HL-60/S4 treated with phorbol 12-myristate 13-acetate at 8.2 ng/mL for 4 days and 3 days (cell line): ENCODE measurements at regions not wholly inside any gene's neighbourhood (a gene's known extent, or its start where the extent isn't known, plus 50 kb on each side); places are given as distances from the start of the nearest gene placed in this dataset.

Experiments used
- in situ Hi-C: fragments of 300-500 bp; cut with MboI; formaldehyde crosslinking; loops from 2 replicates; pipeline ENCODE4 v1.15.0; 2022; ENCODE audit warnings: low sequenced_read_pairs

DNA sequence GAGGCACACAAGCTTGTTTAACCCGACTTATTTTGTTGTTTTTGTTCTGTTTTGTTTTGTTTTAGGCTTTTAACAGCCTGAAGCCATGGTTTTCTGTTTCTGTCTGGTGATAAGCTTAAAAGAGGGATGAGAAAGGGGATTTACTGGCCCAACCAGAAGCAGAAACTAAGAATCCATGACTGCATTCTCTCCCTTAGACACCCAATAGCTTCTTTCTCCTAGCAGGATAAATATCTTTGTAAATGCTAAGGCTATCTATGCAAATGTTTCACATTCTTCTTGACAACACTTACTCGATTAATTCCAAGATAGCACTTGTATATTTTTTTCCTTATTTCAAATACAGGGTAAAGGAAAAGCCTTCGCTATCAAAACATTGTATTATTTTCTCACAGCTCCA lies 53.7 kb upstream of the SMAD1 start:
- in situ Hi-C loops = no loop called here

DNA sequence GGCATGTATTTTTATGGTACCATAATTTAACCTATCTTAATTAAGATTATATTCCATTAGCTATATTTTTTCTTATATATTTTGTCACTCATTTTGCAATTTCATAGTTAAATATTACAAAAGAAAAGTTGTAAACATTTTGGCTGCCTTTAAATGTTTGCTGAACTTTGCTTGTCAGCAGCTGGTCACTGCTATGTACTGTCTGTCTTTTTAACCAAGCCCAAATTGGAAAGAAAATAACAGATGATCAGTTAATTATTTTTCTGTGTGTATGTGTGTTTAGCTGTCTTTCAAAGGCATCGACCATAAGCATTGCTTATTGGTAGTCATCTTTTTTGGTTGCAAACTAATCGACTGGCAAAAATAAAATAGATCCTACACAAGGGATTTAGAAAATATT lies 54.4 kb upstream of the SMAD1 start:
- in situ Hi-C loops = no loop called here

DNA sequence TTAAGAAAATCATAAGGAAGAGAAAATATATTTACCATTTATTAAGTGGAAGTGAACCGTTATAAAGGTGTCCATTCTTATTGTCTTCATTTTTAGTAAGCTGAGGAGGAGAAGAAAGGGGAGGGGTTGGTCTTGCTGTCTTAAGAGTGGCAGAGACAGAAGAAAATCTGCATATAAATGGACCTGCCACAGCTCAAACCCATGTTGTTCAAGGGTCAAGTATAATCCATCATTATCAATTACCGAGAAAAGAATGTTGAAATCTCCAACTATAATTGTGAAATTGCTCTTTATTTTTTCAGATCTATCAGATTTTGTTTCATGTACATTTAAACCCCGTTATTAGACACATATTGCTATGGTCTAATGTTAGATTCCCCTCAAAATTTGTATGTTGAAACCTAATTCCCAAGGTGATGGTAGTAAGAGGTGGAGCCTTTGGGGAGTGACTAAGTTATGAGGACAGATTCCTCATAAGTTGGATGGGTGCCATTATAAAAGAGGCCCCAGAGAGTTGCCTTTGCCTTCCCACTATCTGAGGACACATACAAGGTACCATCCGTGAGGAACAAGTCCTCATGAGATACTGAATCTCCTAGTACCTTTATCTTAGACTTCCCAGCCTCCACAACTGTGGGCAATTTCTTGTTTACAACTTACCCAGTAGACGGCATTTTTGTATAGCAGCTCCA lies 58.5 kb upstream of the SMAD1 start:
- in situ Hi-C loops = no loop called here

DNA sequence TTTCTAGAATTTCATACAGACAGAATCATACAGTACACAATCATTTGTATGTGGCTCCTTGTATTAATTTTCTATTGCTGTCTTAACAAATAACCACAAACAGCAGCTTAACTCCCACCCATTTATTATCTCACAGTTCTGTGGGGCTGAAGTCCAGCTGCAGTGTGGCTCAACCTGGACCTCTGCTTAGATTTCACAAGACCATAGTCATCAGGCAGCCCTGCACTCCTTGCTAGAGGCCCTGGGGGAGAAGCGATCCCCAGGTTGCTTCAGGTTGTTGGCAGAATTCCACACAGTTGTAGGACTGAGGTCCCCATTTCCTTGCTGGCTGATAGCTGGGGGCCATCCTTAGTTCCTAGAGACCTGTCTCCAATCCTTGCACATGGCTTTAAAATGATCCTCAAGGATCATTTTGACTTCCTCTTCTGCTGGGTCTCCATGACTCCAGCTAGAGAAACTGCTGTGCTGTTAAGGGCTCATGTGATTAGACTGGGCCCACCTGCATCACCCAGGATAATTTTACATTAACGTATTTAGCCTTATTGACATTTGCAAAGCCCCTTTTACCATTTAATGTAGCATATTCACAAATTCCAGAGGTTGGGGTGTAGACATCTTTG lies 60.9 kb upstream of the SMAD1 start:
- in situ Hi-C loops = no loop called here

DNA sequence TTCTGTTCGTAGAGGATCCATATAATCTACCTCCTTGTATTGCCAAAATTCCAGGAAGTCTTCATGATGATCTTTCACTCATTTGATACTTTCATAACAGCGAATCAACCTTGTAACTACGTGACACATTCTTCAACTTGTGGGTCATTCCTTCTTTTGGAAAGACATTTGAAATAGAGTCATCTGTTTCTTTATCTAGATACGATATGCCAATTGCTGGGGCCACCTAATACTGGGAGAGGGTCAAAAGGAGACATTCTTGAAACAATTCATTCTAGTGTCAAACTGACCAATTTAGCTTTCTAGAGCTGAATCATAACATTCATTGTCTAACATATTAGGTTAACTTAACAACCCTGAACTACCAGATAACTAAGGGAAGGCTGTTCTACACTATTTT lies 62.9 kb upstream of the SMAD1 start:
- in situ Hi-C loops = no loop called here

DNA sequence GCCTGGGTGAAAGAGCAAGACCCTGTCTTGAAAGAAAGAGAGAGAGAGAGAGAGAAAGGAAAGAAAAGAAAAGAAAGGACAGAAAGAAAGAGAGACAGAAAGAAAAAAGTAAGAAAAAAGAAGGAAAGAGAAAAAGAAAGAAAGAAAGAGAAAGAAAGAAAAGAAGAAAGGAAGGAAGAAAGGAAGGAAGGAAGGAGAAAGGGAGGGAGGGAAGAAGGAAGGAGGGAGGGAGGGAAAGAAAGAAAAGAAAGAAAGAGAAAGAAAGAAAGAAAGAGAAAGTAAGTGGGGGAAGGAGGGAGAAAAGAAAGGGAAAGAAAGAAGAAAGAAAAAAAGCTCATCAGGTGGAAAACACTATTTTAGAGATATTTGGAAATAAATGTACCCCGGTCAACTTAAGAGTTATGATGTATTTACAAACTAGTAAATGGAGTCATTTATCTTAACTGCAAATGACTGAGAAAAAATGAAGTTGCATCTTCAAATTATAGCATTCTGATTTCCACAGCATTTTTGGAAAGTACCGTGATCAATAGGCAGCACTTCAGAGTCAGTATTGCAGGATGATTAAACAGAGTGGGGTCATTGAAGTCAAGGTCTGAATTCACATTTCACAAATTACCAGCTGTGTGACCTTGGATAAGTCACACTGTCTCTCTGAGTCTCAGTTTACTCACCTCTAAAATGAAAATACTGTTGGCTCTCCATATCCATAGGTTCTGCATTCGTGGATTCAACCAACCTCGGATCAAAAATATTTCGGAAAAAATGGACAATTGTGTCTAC lies 64.1 kb upstream of the SMAD1 start:
- in situ Hi-C loops = no loop called here

DNA sequence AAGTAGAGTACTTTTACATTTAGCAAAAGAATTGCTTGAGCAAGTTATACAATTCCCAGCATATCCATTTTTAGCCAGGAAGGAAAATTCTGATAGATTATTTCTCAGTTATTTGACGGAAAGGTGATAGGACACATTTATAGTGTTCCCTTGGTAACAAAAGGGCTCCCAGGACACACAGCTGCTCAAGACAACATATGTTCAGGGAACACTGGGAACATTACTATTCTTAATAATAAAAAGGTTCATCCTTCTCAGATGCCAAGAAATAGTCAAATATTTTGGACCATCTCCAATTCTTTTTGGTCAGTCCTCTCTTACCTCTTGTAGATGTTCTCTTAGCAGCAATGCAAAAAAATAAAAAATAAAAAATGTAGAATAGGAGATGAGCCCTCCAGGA lies 66.8 kb upstream of the SMAD1 start:
- in situ Hi-C loops = no loop called here

DNA sequence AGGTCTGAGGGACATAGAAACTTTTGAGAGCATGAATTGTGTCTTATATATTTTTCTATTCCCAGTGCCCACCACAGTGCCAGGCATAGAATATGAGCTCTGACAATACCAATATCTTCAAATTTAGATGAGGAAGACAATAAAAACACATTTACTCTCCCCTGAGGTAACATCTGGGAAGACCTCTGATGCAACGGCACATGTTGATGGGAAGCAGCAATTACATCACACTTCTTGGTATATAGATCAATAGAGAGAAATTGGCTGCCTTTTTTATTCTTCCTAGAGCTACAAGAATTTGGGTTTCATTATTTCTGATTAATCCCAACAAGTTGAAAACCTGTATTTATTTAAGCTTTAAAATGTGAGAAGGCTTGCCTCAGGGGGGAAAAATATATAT lies 67.4 kb upstream of the SMAD1 start:
- in situ Hi-C loops = no loop called here

DNA sequence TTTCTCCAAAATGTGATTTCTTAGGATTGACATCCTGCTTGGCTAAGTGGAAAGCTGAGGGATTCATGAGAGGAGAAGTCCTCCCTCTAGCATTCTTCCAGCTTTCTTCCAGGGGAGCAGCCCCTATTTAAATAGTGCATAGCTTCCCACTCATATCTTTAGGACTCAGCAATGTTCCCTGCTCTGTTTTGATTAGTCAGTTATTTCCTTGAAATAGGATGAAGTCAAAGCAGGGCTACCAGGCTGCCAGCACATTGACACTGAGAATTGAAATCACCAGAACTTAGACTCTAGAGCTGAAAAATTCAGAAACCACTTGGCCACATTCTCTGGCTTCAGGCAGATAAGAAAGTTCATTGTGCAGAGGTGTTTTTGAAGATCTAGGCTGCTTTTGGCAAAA lies 74.7 kb upstream of the SMAD1 start:
- in situ Hi-C loops = no loop called here

DNA sequence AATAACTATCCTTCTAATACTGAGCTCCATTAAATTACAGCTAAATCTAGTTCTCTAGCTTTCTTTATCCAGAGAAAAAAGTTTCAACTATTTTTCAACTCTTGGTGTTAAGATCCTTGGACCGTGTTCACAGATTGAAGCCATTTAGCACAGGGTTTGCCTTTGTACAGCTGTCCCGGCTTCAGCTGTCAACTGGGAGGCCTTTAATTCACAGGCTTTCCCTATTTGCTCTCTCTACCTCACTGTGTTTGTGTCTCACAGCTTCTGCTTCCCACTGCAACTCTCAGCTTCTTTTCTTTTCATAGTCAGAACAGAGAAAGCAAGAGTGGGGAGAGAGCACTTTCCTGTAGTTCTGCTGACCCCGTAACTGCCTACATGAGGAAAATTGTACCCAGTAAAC lies 76.9 kb upstream of the SMAD1 start:
- in situ Hi-C loops = no loop called here

DNA sequence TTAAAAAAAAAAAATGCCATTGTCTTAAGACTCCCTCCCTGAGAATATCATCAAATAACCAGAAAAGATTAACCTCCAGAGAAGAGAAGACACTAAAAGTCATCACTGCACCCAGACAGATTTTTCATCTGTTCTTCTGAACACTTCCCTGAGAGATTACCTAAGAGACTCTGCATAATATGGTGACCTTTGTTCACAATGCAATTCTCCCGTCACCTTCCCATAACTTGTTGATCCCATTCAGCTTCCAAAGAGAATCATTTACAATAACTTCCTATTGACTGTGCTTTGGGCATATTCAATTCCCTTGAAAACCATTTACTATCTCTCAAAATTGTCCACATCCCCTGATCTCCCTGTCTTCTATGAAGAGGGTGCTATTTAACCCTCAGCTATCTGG lies 85.1 kb upstream of the SMAD1 start:
- in situ Hi-C loops = no loop called here

DNA sequence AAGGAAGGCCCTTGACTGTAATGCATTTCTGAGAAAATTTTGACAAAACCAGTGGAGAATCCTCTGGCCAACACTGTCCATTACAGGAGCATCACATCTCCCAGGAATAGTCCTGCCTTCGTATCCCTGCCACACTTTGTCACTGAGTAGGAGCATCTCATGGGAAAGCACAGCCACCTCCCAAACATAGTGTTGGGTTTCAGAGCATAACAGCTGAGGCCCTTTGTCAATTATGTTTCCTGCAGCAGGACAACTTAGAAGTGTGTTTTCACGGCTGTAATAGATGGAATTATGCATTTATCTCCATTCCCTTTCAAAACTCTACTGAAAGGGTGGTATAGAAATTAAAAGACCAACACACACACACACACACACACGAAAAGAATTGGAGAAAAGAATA lies 91.1 kb upstream of the SMAD1 start:
- in situ Hi-C loops = no loop called here

DNA sequence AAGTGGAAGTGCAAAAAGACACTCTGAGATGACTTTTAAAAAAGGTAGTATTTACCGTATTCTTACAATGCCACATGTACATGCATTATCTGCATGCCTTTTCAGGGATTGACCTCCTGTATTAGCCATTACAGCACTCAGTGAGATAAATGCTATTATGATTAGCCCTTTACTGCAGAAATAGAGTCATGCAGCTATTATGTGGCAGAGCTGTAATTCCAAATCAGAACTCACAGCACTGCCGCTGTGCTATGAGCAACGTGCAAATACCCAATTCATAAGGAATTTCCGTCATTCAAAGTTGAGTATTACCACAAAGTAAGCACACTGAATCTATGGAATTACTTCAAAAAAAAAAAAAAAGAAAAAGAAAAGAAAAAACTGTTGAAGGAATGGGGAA lies 92.1 kb upstream of the SMAD1 start:
- in situ Hi-C loops = no loop called here

DNA sequence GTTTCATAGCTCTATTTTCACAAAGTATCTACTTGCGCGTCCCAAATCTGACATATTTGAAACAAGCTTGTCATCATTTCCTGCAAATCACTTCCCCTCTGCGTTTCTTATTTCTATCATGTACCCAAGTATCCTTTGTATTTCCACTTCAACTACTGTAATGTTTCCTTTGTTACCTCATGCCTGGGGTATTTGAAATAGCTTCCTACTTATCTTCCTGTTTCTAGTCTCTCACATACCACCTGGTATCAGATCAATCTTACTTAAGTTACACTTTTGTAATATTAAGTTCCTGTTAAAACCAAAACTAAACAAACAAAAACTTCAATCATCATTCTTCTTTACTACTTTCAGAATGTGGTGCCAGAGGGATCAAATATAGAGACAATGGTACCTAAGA lies 93.6 kb upstream of the SMAD1 start:
- in situ Hi-C loops = no loop called here

DNA sequence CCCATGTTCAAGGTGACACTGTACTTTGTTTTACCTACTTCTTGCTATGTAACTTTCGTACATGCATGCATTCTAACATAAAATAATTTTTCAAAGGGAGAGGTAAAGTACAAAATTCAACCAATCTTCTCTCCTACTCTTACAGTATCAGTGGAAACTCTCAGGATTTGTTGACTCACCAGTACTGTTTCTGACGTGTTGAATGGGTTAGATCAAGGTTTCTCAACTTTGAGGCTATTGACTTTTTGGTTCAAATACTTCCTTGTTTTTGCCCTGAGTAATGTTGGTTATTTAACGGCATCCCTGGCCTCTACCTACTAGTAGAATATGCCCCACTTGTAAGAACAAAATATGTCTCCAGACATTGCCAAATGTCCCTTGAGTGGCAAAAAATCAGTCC lies 94.6 kb upstream of the SMAD1 start:
- in situ Hi-C loops = no loop called here

DNA sequence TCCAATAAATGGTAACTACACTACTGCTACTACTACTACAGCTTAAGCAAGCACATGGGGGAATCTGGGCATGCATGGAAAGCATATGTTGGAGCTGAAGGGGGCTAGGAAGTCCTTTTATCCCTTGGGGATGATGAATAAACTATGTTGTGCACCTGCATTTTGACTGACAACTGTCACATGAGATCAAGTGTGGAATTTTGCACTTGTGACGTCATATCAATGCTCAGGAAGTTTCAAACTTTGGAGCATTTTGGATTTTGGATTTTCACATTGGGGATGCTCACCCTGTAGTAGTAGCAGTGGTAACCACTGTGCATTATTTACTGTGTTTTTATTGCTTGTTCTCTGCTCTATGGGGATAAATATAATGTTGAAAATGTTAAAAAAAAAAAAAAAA lies 100.5 kb upstream of the SMAD1 start:
- in situ Hi-C loops = no loop called here

DNA sequence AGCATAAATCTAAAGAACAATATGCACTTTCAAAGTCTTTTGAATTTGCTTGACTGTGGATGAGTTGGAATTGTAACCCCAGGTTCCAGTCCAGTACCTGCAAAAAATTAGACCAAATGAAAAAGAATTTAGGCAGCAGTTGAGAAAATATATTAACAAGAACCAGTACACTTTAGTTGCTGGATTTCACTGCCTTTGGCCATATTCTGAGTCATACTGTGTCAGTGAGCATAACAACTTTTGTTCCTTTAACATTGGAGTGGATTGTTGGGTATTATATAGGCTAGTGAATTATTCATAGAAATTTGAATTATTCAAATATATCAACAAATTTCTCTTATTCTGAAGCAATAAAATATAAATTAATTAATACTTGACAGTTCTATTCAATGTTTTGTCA lies 101.5 kb upstream of the SMAD1 start:
- in situ Hi-C loops = no loop called here

DNA sequence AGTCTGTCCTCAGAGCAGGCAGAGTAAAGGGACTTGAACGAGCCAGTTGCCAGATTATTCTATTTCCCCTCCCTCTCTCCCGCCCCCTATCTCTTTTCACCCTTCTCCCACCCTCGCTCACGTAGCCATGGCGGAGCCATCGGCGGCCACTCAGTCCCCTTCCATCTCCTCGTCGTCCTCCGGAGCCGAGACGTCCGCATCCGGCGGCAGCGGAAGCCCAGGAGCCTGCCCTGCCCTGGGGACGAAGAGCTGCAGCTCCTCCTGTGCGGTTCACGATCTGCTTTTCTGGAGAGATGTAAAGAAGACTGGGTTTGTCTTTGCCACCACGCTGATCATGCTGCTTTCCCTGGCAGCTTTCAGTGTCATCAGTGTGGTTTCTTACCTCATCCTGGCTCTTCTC lies 106.2 kb upstream of the SMAD1 start:
- in situ Hi-C loops = no loop called here

DNA sequence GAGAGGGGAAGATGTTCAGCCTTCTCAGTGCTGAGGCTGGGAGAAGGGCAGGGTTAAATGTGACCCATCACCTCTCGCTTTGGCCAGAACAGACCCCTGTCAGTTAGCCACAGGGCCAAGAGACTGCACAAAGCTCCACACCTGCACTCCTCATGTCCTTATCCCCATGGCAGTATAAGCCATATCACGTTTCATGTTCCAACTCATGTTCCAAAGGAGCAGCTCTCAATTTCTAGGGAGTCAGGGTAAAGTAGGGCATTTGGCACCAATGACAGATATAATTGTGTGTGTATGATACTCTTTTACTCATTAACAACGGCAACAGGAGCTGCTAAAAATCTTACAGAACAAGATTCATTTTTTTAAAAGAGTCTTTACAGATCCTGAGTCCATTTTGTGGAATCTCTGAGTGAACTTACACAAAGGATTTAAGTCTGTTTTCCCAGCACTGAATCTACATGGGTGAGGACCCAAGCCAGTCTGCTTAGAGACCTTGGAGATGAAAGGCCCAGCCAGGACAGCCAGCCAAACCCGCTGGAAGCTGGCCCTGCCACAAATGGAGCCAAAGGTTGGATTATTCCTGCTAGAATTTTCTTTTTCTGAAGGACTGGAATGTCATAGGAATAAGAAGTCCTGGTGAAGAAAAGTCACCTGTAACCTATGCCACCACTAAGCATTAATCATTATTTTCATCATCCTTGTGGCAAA lies 129.1 kb upstream of the SMAD1 start:
- in situ Hi-C loops = no loop called here

DNA sequence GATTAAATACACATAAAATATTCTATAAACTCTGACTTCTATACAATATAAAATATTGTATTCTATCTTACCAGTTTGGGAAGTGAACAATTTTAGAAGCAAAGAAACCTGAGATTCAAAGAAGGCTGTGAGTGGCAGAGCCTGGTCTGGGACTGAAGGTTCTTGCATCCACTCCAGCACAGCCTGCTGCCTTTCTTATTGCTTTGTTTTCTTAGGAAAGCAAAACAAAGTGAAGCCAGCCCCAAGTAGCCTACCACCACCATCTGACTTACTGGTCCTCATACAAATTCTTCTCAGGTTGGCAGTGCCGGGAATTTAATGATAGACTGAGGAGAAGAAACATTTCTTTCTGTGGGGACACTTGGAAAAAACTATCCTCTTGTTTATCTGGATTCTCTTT lies 129.7 kb upstream of the SMAD1 start:
- in situ Hi-C loops = no loop called here

DNA sequence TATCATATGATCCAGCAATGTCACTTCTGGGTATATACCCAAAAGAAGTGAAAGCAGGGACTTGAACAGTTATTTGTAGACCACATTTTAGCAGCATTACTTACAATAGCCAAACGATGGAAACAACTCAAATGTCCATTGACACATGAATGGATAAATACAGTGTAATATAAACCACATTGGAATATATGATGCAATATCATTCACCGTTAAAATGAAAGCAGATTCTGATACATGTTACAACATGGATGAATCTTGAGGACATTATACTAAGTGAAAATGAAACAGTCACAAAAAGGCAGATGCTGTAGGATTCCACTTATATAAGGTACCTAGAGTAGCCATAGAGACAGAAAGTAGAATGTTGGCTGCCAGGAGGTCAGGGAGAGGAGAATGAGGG lies 130.5 kb upstream of the SMAD1 start:
- in situ Hi-C loops = no loop called here

DNA sequence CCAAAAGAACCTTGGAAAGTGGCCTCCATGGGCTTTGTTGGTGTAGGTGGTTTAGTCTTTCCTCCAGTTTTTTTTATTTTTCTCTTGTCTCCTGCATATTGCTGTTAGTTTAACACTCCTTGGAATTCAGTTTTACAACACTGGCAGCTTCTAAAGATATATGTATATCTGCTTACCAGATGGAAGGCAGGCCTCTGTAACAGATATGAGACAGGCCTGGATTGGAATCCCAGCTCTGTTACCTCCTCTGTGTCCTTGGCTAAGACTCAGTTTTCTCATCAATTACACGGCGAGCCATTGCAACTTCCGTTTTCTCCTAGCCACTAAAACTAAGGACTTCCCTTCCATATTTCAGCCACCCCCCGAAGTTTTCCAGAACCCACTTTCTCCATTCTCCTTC lies 133.4 kb upstream of the SMAD1 start:
- in situ Hi-C loops = no loop called here
